Choroid plexus epithelial cell (primary cell): ENCODE measurements at regions not wholly inside any gene's neighbourhood (a gene's known extent, or its start where the extent isn't known, plus 50 kb on each side); places are given as distances from the start of the nearest gene placed in this dataset.

Experiments
- DNase-seq: peaks from one replicate; pipeline ENCODE4 v3.0.0-alpha.2; 2010; ENCODE audit warnings: low read depth
- H3K4me3 ChIP-seq: 2 replicates; pipeline ENCODE4 v1.5.1; 2011; ENCODE audit warnings: low read depth, mild to moderate bottlenecking, control low read depth, low read length, moderate library complexity
- TF ChIP-seq, protein P1 (sequence below): conservative IDR thresholded peaks from 2 replicates; pipeline ENCODE4 v1.5.1; 2011; ENCODE audit warnings: low read depth, mild to moderate bottlenecking, control low read depth, inconsistent platforms, low read length, moderate library complexity

DNA sequence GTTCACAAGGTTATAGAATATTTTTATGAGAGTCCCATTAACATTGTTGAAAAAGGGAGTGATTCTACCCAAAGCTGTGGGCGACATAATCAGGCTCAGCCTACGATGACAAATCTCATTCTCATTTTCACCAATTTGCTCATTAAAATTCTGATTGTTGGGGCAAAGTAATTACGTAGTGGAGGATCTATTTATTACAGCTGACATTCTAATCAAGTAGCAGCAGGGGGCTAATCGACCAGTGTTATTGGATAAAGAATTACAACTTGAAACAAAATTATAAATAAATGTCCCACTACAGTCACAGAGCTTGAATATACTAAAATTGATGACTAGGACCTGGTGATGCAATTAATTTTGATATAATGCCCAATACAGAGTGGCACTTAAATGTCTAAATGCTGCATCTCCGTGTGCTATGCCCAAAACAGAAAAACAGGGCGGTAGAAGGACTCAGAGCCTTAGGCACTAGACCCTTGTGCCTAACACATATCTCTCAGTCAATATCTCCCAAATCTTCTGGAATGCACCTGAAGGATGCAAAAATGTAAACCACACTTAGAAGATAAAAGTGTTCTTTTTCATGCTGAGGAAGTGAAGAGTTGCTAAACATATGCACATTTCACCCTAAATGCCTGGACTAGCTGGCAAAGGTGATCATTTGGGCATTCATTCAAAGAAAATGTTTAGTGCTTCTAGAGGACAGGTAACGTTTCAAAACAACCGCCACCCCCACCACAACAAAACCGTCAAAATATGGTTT lies 88.3 kb downstream of the CD24 start:
- H3K4me3 ChIP-seq = no peak overlapping the region
- DNase-seq = no peak
- TF ChIP-seq, protein P1, sequence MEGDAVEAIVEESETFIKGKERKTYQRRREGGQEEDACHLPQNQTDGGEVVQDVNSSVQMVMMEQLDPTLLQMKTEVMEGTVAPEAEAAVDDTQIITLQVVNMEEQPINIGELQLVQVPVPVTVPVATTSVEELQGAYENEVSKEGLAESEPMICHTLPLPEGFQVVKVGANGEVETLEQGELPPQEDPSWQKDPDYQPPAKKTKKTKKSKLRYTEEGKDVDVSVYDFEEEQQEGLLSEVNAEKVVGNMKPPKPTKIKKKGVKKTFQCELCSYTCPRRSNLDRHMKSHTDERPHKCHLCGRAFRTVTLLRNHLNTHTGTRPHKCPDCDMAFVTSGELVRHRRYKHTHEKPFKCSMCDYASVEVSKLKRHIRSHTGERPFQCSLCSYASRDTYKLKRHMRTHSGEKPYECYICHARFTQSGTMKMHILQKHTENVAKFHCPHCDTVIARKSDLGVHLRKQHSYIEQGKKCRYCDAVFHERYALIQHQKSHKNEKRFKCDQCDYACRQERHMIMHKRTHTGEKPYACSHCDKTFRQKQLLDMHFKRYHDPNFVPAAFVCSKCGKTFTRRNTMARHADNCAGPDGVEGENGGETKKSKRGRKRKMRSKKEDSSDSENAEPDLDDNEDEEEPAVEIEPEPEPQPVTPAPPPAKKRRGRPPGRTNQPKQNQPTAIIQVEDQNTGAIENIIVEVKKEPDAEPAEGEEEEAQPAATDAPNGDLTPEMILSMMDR = no peak

DNA sequence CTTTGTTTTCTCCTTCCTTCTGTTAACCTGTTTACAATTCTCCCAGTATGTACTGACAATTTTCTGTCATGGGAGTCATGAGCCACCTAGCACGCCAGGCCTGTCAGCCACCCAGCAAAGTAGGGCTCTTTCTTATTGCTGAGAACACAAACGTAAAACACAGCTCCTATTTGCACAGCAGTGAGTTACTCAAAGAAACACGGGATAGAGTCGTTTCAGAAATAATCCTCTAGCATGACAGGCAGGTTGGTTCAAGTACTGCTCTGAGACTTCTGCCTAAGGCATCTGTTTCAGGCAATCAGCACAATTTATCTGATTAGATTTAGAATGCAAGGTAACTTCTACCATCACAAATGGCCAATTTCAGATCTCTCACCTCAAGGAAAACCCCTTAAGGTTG lies 88.8 kb downstream of the CD24 start:
- DNase-seq = no peak
- TF ChIP-seq, protein P1 = no peak
- no peak overlapping the region for H3K4me3 ChIP-seq

DNA sequence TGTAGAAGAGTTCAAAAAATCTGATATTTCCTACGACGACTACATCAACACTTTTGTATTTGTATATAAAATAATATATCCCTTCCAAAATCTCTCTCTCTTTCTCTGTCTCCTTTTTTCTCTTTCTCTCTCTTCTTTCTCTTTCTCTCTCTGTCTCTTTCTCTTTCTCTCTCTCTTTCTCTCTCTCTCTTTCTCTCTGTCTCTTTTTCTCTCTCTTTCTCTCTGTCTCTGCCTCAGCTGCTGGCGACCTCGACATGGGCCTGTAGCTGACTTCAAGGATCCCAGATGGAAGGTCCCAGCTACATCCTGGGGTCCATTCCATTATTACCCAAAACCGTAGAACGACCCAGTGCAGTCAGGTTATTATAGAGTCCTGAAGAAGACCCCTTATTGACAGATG lies 90.0 kb downstream of the CD24 start:
- TF ChIP-seq, protein P1 = no peak
- DNase-seq = no peak
- no peak overlapping the region for H3K4me3 ChIP-seq

DNA sequence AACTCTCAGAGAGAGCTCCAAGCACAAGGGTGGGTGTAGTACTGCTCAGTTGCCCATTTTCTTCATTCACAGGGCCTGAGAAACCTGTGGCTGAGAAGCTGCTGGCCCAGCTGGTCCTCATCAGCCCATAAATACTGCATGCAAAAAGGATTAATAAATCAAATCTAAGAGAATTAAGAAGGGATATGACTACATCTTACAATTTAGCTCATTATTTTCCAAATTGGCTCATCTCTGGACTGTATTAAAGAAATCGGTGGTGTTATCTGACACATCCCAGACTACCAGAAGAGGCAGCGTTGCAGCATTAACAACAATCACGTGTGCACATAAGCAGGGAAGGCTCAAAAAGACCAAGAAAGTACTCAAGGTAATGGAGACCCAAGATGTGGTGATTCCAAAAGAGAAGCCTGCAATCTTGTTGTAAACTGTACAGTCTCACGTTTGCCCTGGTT lies 90.7 kb downstream of the CD24 start:
- DNase-seq = no peak
- H3K4me3 ChIP-seq = no peak overlapping the region
- TF ChIP-seq, protein P1 = no peak

DNA sequence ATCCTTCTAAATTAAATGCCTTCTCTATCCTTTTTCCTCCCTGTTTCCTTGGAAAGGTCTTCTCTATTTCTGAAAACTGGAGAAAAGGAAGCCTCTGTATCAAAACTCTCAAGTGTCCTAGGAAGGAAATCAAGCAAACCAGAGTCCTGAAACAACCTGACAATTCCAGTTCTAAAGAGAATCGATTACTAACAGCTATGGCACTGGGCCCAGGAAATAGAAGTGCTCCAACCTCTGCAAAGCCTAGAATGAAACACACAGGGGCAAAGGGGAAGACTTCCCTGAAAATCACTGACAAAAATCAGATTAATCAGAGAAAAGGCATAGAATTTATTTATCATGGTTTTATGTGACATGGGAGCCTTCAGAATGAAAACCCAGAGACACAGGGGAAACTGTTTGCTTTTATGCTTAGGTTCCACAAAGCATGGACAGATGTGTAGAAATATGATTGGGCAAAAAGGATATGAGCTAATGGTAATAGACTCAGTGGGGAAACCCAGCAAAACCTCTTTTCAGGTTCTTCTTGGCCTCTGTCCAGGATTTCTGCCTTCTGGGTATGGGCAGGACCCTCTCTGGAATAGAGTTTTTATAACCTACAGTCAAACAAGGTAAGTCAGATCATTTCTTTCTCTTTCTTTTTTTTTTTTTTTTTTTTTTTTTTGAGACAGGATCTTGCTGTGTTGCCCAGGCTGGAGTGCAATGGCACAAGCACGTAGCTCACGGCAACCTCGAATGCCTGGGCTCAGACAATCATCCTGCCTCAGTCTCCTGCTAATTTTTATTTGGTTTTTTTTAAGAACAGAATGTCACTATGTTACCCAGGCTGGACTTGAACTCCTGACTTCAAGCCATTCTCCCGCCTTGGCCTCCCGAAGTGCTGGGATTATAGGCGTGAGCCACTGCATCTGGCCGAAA lies 91.7 kb downstream of the CD24 start:
- no peak overlapping the region for H3K4me3 ChIP-seq
- DNase-seq = no peak
- TF ChIP-seq, protein P1 = no peak

DNA sequence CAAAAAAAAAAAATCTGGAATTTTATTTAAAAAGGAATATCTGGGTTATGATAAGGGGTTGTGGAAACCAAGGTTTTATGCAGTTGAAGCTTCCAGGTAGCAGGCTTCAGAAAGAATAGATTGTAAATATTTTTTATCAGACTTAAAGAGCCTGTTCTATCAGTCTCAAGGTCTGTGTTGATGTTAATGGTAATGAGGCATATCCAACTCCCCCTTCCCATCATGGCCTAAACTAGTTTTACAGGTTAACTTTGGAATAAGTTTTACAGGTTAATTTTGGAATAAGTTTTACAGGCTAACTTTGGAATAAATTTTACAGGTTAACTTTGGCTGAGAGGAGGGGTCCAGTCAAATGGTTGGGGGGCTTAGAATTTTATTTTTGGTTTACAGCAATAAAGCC lies 92.4 kb downstream of the CD24 start:
- DNase-seq = no peak
- TF ChIP-seq, protein P1 = no peak
- H3K4me3 ChIP-seq = no peak overlapping the region

DNA sequence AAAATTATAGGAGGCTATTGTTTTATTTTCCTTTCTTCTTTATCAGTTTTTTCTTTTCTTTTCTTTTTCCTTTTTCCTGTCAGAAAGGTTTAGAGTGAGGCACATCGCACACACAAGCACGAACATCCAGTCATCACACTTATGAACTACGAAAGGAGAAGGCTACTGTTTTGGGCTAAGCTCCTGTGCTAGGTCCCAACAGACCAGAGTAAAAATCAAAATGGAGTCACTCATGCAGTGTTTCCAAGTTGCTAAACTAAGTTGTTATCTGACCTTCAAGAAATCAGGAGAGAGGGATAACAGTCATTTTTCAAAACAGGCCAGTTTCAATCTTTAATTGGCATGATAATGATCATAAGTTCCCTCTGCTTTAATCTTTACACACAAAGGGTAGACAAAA lies 93.6 kb downstream of the CD24 start:
- H3K4me3 ChIP-seq = no peak overlapping the region
- DNase-seq = no peak
- TF ChIP-seq, protein P1 = no peak
